ENCODE measurements at regions not wholly inside any gene's neighbourhood (a gene's known extent, or its start where the extent isn't known, plus 50 kb on each side); places are given as distances from the start of the nearest gene placed in this dataset.

- H3K4me3 ChIP-seq (ENCODE audit: low read depth in 1 of 2, low read length in 2 of 2): no peak overlapping the region
- H3K9me3 ChIP-seq (ENCODE audit: control insufficient read depth in 1 of 2, low read length in 2 of 2): peaks cover 0 to 5% of the 10 kb centered on the region in 2 donors
- no peaks in the 10 kb centered on the region for H3K4me1 ChIP-seq (ENCODE audit: control insufficient read depth in 1 of 2, insufficient read depth in 2 of 2, low read length in 2 of 2)
- H3K27ac ChIP-seq (ENCODE audit: low read depth, low read length): no peak overlapping the region
- H3K27me3 ChIP-seq (ENCODE audit: control insufficient read depth in 1 of 2, insufficient read depth in 2 of 2, low read length in 2 of 2): no peaks in the 10 kb centered on the region
- H3K9ac ChIP-seq (ENCODE audit: low read depth in 1 of 2, low read length in 2 of 2): no peak overlapping the region
- H3K36me3 ChIP-seq (ENCODE audit: control insufficient read depth in 1 of 2, insufficient read depth in 2 of 2, low read length in 2 of 2): no peaks in the 10 kb centered on the region
These were observed 56.2 kb downstream of the PABPC4L start for GRCh38 chr4:134145369-134145768.

DNA sequence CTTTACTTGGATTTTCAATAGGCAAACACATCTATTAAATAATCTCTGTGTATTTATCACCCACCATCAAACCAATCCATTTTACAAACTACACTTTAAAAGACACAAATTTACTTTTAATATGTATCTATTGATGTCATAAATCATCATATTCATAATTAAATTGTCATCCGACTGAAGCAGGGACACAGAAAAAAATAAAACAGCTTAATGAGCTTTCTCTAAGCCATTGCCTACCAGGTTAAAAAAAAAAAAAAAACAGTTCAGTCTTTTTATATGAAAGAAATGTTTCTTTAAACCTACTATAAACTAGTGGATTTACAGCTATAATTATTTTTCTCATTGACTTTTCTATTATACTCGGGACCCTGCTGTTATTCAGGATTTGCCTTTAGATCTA, 57.3 kb downstream of the PABPC4L start:
- Histone ChIP-seq H3K27me3 (ENCODE audit: control insufficient read depth in 1 of 2, insufficient read depth in 2 of 2, low read length in 2 of 2) (no peaks in the 10 kb centered on the region), H3K27ac (ENCODE audit: low read depth, low read length) (no peak overlapping the region), H3K4me3 (ENCODE audit: low read depth in 1 of 2, low read length in 2 of 2) (no peak overlapping the region), H3K4me1 (ENCODE audit: control insufficient read depth in 1 of 2, insufficient read depth in 2 of 2, low read length in 2 of 2) (no peaks in the 10 kb centered on the region), H3K9ac (ENCODE audit: low read depth in 1 of 2, low read length in 2 of 2) (no peak overlapping the region), H3K36me3 (ENCODE audit: control insufficient read depth in 1 of 2, insufficient read depth in 2 of 2, low read length in 2 of 2) (no peaks in the 10 kb centered on the region), H3K9me3 (ENCODE audit: control insufficient read depth in 1 of 2, low read length in 2 of 2) (peaks cover 1 to 5% of the 10 kb centered on the region in 2 donors)

- Histone ChIP-seq H3K4me3 (ENCODE audit: low read depth in 1 of 2, low read length in 2 of 2) (no peak overlapping the region), H3K9ac (ENCODE audit: low read depth in 1 of 2, low read length in 2 of 2) (no peak overlapping the region), H3K27me3 (ENCODE audit: control insufficient read depth in 1 of 2, insufficient read depth in 2 of 2, low read length in 2 of 2) (no peaks in the 10 kb centered on the region), H3K9me3 (ENCODE audit: control insufficient read depth in 1 of 2, low read length in 2 of 2) (peaks cover 5 to 7% of the 10 kb centered on the region in 2 donors), H3K27ac (ENCODE audit: low read depth, low read length) (no peak overlapping the region), H3K4me1 (ENCODE audit: control insufficient read depth in 1 of 2, insufficient read depth in 2 of 2, low read length in 2 of 2) (no peaks in the 10 kb centered on the region), H3K36me3 (ENCODE audit: control insufficient read depth in 1 of 2, insufficient read depth in 2 of 2, low read length in 2 of 2) (no peaks in the 10 kb centered on the region)
These were observed 59.9 kb downstream of the PABPC4L start for GRCh38 chr4:134141728-134142127.

DNA sequence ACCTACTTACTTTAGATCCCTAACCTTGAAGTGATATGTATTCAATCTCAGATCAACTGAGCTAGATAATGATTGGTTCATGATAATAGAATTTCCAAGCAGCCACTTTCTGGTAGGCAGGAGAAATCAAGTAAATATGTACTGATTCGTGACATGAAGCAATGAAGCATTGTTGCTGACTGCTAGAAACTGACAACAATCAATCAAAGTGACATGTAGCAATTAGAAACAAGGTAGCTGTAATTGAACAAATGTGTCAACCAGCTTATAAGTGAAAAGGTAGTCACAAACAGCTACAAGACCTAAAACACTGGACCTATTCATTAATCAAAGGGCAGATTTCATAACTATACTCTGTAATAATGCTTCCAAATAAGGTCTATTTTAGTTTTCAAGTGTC, 62.4 kb downstream of the PABPC4L start:
- H3K27ac ChIP-seq (ENCODE audit: low read depth, low read length): no peak overlapping the region
- no peak overlapping the region for H3K4me3 ChIP-seq (ENCODE audit: low read depth in 1 of 2, low read length in 2 of 2)
- H3K27me3 ChIP-seq (ENCODE audit: control insufficient read depth in 1 of 2, insufficient read depth in 2 of 2, low read length in 2 of 2): no peaks in the 10 kb centered on the region
- H3K9ac ChIP-seq (ENCODE audit: low read depth in 1 of 2, low read length in 2 of 2): no peak overlapping the region
- peaks cover 0 to 7% of the 10 kb centered on the region in 2 donors for H3K9me3 ChIP-seq (ENCODE audit: control insufficient read depth in 1 of 2, low read length in 2 of 2)
- H3K36me3 ChIP-seq (ENCODE audit: control insufficient read depth in 1 of 2, insufficient read depth in 2 of 2, low read length in 2 of 2): no peaks in the 10 kb centered on the region
- H3K4me1 ChIP-seq (ENCODE audit: control insufficient read depth in 1 of 2, insufficient read depth in 2 of 2, low read length in 2 of 2): no peaks in the 10 kb centered on the region

- H3K36me3 ChIP-seq (ENCODE audit: control insufficient read depth in 1 of 2, insufficient read depth in 2 of 2, low read length in 2 of 2): no peaks in the 10 kb centered on the region
- no peak overlapping the region for H3K9ac ChIP-seq (ENCODE audit: low read depth in 1 of 2, low read length in 2 of 2)
- H3K9me3 ChIP-seq (ENCODE audit: control insufficient read depth in 1 of 2, low read length in 2 of 2): no peaks in the 10 kb centered on the region
- no peaks in the 10 kb centered on the region for H3K27me3 ChIP-seq (ENCODE audit: control insufficient read depth in 1 of 2, insufficient read depth in 2 of 2, low read length in 2 of 2)
- no peak overlapping the region for H3K27ac ChIP-seq (ENCODE audit: low read depth, low read length)
- no peaks in the 10 kb centered on the region for H3K4me1 ChIP-seq (ENCODE audit: control insufficient read depth in 1 of 2, insufficient read depth in 2 of 2, low read length in 2 of 2)
- H3K4me3 ChIP-seq (ENCODE audit: low read depth in 1 of 2, low read length in 2 of 2): no peak overlapping the region
These were observed 69.4 kb downstream of the PABPC4L start for GRCh38 chr4:134132086-134132783.

GRCh38 chr4:134126955-134127354, 74.6 kb downstream of the PABPC4L start:
- no peak overlapping the region for H3K27ac ChIP-seq (ENCODE audit: low read depth, low read length)
- H3K9me3 ChIP-seq (ENCODE audit: control insufficient read depth in 1 of 2, low read length in 2 of 2): peaks cover 0 to 6% of the 10 kb centered on the region in 2 donors
- no peaks in the 10 kb centered on the region for H3K27me3 ChIP-seq (ENCODE audit: control insufficient read depth in 1 of 2, insufficient read depth in 2 of 2, low read length in 2 of 2)
- H3K4me3 ChIP-seq (ENCODE audit: low read depth in 1 of 2, low read length in 2 of 2): no peak overlapping the region
- H3K4me1 ChIP-seq (ENCODE audit: control insufficient read depth in 1 of 2, insufficient read depth in 2 of 2, low read length in 2 of 2): no peaks in the 10 kb centered on the region
- H3K36me3 ChIP-seq (ENCODE audit: control insufficient read depth in 1 of 2, insufficient read depth in 2 of 2, low read length in 2 of 2): no peaks in the 10 kb centered on the region
- H3K9ac ChIP-seq (ENCODE audit: low read depth in 1 of 2, low read length in 2 of 2): no peak overlapping the region

DNA sequence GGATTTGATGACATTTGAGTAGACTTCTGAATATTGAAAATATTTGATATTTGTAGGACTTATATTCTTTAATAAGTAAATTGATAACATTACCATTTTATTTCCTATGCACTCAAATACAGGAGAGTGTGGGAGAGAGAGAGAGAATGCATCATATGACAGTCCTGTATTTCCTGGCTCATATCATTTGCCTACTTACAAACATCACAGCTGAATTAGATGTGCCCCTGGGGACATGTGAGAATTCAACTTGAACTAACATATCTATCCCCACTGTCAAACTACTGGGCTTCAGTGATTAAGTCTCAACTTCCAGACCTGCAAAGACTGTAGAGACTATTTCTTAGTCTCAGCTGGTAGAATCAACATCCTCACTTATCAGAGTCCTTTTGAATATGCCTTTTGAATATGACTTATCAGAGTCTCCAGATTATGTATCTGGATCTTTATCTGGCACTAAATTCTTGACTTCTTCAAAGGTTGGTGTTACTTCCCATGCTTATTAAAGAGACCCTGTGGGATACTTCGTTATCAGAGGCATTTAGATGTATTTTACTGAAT, 75.5 kb downstream of the PABPC4L start:
- H3K4me1 ChIP-seq (ENCODE audit: control insufficient read depth in 1 of 2, insufficient read depth in 2 of 2, low read length in 2 of 2): no peaks in the 10 kb centered on the region
- no peaks in the 10 kb centered on the region for H3K27me3 ChIP-seq (ENCODE audit: control insufficient read depth in 1 of 2, insufficient read depth in 2 of 2, low read length in 2 of 2)
- H3K36me3 ChIP-seq (ENCODE audit: control insufficient read depth in 1 of 2, insufficient read depth in 2 of 2, low read length in 2 of 2): no peaks in the 10 kb centered on the region
- H3K9me3 ChIP-seq (ENCODE audit: control insufficient read depth in 1 of 2, low read length in 2 of 2): peaks cover 0 to 6% of the 10 kb centered on the region in 2 donors
- no peak overlapping the region for H3K4me3 ChIP-seq (ENCODE audit: low read depth in 1 of 2, low read length in 2 of 2)
- H3K9ac ChIP-seq (ENCODE audit: low read depth in 1 of 2, low read length in 2 of 2): no peak overlapping the region
- H3K27ac ChIP-seq (ENCODE audit: low read depth, low read length): no peak overlapping the region

DNA sequence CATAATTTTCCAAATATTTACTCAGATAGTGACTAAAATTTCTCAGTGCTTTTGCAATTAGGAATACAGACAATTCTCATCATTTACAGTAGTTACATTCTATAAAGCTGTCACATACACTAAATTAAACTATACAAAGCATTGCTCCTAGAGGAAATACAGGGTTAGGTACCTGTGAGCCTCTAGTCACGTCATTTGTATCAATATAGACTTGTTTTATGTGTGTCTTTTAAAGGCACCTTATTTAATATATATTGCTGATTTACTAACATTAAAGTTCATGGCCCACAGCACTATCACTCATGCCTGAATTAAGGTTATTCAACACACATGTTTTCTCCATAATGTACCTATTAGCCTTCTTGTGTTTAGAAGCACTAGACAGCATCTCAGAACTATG, 78.7 kb downstream of the PABPC4L start:
- Histone ChIP-seq H3K4me1 (ENCODE audit: control insufficient read depth in 1 of 2, insufficient read depth in 2 of 2, low read length in 2 of 2) (no peaks in the 10 kb centered on the region), H3K4me3 (ENCODE audit: low read depth in 1 of 2, low read length in 2 of 2) (no peak overlapping the region), H3K36me3 (ENCODE audit: control insufficient read depth in 1 of 2, insufficient read depth in 2 of 2, low read length in 2 of 2) (no peaks in the 10 kb centered on the region), H3K9ac (ENCODE audit: low read depth in 1 of 2, low read length in 2 of 2) (no peak overlapping the region), H3K9me3 (ENCODE audit: control insufficient read depth in 1 of 2, low read length in 2 of 2) (peaks cover 0 to 8% of the 10 kb centered on the region in 2 donors), H3K27me3 (ENCODE audit: control insufficient read depth in 1 of 2, insufficient read depth in 2 of 2, low read length in 2 of 2) (no peaks in the 10 kb centered on the region), H3K27ac (ENCODE audit: low read depth, low read length) (no peak overlapping the region)

DNA sequence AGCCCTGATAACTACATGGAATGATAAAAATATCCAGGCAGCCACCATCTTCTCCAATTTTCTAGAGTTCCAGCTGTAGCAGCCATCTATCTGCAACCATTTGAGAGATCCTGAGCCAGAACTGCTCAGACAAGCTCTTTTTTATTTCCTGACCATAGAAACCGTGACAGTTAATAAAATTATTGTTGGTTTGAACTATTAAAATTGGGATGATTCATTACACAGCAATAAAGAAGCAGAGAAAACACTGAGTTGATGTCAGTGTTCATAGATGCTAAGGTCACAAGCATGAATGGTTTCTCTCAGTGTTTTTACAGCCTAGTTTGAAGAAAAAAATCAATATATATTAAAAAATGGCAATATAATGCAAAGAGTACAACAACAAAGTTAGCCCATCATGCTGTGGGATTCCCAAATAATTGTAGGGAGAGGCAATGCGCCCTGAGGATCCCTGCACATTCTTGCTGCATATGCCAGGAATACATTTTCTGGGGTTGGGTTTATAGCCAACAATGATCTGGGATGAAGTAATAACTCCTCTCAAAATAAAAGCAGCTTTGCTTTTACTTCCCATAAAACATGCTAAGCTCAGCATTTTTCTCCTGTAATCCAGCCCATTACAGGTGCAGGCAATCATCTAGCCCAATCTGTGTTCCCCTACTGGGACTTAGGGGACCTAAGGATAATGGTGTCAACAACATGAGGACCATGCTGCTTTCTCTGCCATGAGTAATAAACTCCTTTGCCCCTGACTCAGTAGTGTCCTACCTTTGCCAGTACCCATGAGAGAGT, 84.0 kb downstream of the PABPC4L start:
- Histone ChIP-seq H3K9me3 (ENCODE audit: control insufficient read depth in 1 of 2, low read length in 2 of 2) (peaks cover 0 to 3% of the 10 kb centered on the region in 2 donors), H3K36me3 (ENCODE audit: control insufficient read depth in 1 of 2, insufficient read depth in 2 of 2, low read length in 2 of 2) (no peaks in the 10 kb centered on the region), H3K4me3 (ENCODE audit: low read depth in 1 of 2, low read length in 2 of 2) (no peak overlapping the region), H3K27me3 (ENCODE audit: control insufficient read depth in 1 of 2, insufficient read depth in 2 of 2, low read length in 2 of 2) (no peaks in the 10 kb centered on the region), H3K9ac (ENCODE audit: low read depth in 1 of 2, low read length in 2 of 2) (no peak overlapping the region), H3K4me1 (ENCODE audit: control insufficient read depth in 1 of 2, insufficient read depth in 2 of 2, low read length in 2 of 2) (no peaks in the 10 kb centered on the region), H3K27ac (ENCODE audit: low read depth, low read length) (no peak overlapping the region)

DNA sequence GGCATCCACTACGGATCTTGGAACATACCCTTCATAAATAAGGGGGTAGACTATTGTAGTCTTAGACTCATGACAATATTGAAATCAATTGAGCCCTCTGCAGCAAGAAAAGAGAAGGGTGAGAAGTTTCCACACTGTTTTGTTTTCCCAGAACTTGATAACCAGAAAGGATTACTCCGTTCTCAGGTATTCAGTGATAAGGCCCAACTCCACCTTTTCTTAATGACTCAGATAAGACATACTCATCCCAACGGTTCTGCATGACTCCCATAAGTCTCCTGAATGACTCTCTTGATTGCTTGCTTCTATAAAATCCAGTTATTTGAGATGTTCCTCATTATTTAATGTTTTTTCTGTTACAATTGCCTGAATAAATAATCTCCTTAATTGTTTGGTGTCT, 111.7 kb downstream of the PABPC4L start:
- no peak overlapping the region for H3K9ac ChIP-seq (ENCODE audit: low read depth in 1 of 2, low read length in 2 of 2)
- no peaks in the 10 kb centered on the region for H3K27me3 ChIP-seq (ENCODE audit: control insufficient read depth in 1 of 2, insufficient read depth in 2 of 2, low read length in 2 of 2)
- H3K36me3 ChIP-seq (ENCODE audit: control insufficient read depth in 1 of 2, insufficient read depth in 2 of 2, low read length in 2 of 2): no peaks in the 10 kb centered on the region
- no peaks in the 10 kb centered on the region for H3K4me1 ChIP-seq (ENCODE audit: control insufficient read depth in 1 of 2, insufficient read depth in 2 of 2, low read length in 2 of 2)
- no peak overlapping the region for H3K4me3 ChIP-seq (ENCODE audit: low read depth in 1 of 2, low read length in 2 of 2)
- no peaks in the 10 kb centered on the region for H3K9me3 ChIP-seq (ENCODE audit: control insufficient read depth in 1 of 2, low read length in 2 of 2)
- H3K27ac ChIP-seq (ENCODE audit: low read depth, low read length): no peak overlapping the region
